Caco-2 (cell line): ENCODE measurements at regions not wholly inside any gene's neighbourhood (a gene's known extent, or its start where the extent isn't known, plus 50 kb on each side); places are given as distances from the start of the nearest gene placed in this dataset.

Experiments
- BruUV-seq: library from RNA; stranded (reverse); fragments of 400-500 nt; replicated peaks from 2 replicates; lab custom pipeline; 2021; lab: Mats Ljungman, UMichigan
- CTCF ChIA-PET: fragments of 300-600 bp; sonication (Branson Sonifier 250); formaldehyde crosslinking; loops from one replicate; lab custom pipeline; 2022; ENCODE audit warnings: antibody characterized with exemption; lab: Charles Lee
- POLR2A ChIA-PET: fragments of 300-600 bp; sonication (Branson Sonifier 250); formaldehyde crosslinking; loops from one replicate; lab custom pipeline; 2022; ENCODE audit warnings: antibody characterized with exemption; lab: Charles Lee
- DNase-seq, 2 experiments: peaks; one replicate each; pipeline versions ENCODE4 v3.0.0 to v3.0.0-alpha.2; 2020 to 2022
- H3K27me3 ChIP-seq: replicated peaks from 2 replicates; pipeline ENCODE4 v1.6.0; 2011; ENCODE audit warnings: low read length; ENCODE audit not compliant: control insufficient read depth, insufficient read depth
- H3K36me3 ChIP-seq: 2 replicates; pipeline ENCODE4 v1.5.1; 2011; ENCODE audit warnings: low read length; ENCODE audit not compliant: control insufficient read depth, insufficient read depth
- H3K4me1 ChIP-seq: fragments of 250-450 bp; sonication (Bioruptor Pico); 2 replicates; pipeline ENCODE4 v1.5.1; 2020; ENCODE audit warnings: mild to moderate bottlenecking
- H3K4me3 ChIP-seq: 2 replicates; pipeline ENCODE4 v1.5.1; 2011; ENCODE audit warnings: low read depth, mild to moderate bottlenecking, control low read depth, low read length
- H3K9me3 ChIP-seq: fragments of 250-450 bp; sonication (Bioruptor Pico); 2 replicates; pipeline ENCODE4 v1.5.1; 2020; ENCODE audit warnings: mild to moderate bottlenecking, moderate library complexity
- H3K27ac Mint-ChIP-seq: one replicate; pipeline ENCODE4 v1.8.0; 2022; ENCODE audit warnings: mixed read lengths; ENCODE audit not compliant: unreplicated experiment
- H3K27me3 Mint-ChIP-seq: one replicate; pipeline ENCODE4 v1.8.0; 2022; ENCODE audit warnings: mixed read lengths; ENCODE audit not compliant: insufficient read depth, unreplicated experiment
- H3K36me3 Mint-ChIP-seq: one replicate; pipeline ENCODE4 v1.8.0; 2022; ENCODE audit warnings: mild to moderate bottlenecking, mixed read lengths; ENCODE audit not compliant: insufficient read depth, unreplicated experiment
- H3K4me1 Mint-ChIP-seq: one replicate; pipeline ENCODE4 v1.8.0; 2022; ENCODE audit warnings: low read depth, mixed read lengths; ENCODE audit not compliant: unreplicated experiment
- H3K4me3 Mint-ChIP-seq: one replicate; pipeline ENCODE4 v1.8.0; 2022; ENCODE audit warnings: mild to moderate bottlenecking, moderate library complexity, mixed read lengths; ENCODE audit not compliant: unreplicated experiment
- H3K9me3 Mint-ChIP-seq: one replicate; pipeline ENCODE4 v1.8.0; 2022; ENCODE audit warnings: mixed read lengths; ENCODE audit not compliant: unreplicated experiment
- intact Hi-C: fragments of 100-400 bp; cut with micrococcal nuclease; formaldehyde crosslinking; loops from one replicate; pipeline ENCODE4 v1.10.0; 2022; ENCODE audit not compliant: unreplicated experiment
- TF ChIP-seq, protein P1 (sequence below), 2 experiments: fragments of 200-600 bp in 1 of 2; IDR thresholded peaks; 1 replicate in 1 of 2; 2 replicates in 1 of 2; pipeline versions ENCODE4 v1.5.1 to v1.8.0; 2011 to 2022; ENCODE audit warnings: antibody characterized with exemption in 1 of 2, control low read depth in 1 of 2, inconsistent platforms in 1 of 2, low read depth in 1 of 2, low read length in 1 of 2, mild to moderate bottlenecking in 1 of 2, moderate library complexity in 1 of 2; ENCODE audit not compliant: insufficient read depth in 1 of 2, severe bottlenecking in 1 of 2, unreplicated experiment in 1 of 2

DNA sequence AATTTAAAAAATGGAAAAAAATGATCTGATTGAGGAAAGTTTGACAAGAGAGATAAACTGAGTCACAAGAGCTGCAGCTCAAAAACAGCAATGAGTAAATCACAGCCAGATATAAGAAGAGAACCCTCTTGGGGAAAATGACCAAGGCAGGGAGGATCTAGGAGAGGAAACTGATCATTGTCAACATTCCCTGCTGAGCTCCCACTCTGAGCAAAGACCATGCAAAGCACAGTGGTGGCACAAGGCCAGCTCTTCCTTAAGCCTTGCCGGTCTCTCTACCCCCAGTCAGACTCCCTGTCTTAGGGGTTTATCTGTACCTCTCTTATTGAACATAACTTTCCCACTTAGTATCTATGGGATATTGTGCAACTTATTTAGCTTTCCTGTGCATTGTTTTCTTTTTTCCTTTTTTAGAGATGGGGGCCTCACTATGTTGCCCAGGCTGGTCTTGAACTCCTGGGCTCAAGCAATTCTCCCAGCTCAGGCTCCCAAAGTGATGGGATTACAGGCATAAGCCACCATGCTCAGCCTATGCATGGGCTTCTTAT, 54.0 kb upstream of the PPP1CB start:
- peaks cover 4% of the 10 kb centered on the region for H3K4me1 ChIP-seq
- POLR2A ChIA-PET = no interaction called here
- no peaks in the 10 kb centered on the region for H3K9me3 Mint-ChIP-seq
- no peaks in the 10 kb centered on the region for H3K36me3 ChIP-seq
- intact Hi-C loops = no loop called here
- H3K27me3 Mint-ChIP-seq = no peaks in the 10 kb centered on the region
- H3K4me3 ChIP-seq = no peak overlapping the region
- H3K36me3 Mint-ChIP-seq = no peaks in the 10 kb centered on the region
- no peaks in the 10 kb centered on the region for H3K27me3 ChIP-seq
- TF ChIP-seq, protein P1, sequence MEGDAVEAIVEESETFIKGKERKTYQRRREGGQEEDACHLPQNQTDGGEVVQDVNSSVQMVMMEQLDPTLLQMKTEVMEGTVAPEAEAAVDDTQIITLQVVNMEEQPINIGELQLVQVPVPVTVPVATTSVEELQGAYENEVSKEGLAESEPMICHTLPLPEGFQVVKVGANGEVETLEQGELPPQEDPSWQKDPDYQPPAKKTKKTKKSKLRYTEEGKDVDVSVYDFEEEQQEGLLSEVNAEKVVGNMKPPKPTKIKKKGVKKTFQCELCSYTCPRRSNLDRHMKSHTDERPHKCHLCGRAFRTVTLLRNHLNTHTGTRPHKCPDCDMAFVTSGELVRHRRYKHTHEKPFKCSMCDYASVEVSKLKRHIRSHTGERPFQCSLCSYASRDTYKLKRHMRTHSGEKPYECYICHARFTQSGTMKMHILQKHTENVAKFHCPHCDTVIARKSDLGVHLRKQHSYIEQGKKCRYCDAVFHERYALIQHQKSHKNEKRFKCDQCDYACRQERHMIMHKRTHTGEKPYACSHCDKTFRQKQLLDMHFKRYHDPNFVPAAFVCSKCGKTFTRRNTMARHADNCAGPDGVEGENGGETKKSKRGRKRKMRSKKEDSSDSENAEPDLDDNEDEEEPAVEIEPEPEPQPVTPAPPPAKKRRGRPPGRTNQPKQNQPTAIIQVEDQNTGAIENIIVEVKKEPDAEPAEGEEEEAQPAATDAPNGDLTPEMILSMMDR (IDR thresholded peaks at IDR 0.05; ENCODE audit: insufficient read depth in 1 of 2, low read depth in 1 of 2, low read length in 1 of 2, severe bottlenecking in 1 of 2, unreplicated experiment in 1 of 2) = no peak
- peaks cover 10% of the 10 kb centered on the region for H3K4me1 Mint-ChIP-seq
- CTCF ChIA-PET = interaction anchor here (1.5 kb wide), 1 partner anchor 103 kb away, joined by 3 read pairs; no protein-coding TSS in a partner anchor
- no peak overlapping the region for H3K27ac Mint-ChIP-seq
- BruUV-seq = no TSS peak
- DNase-seq = no peak
- no peak overlapping the region for H3K4me3 Mint-ChIP-seq
- H3K9me3 ChIP-seq = no peaks in the 10 kb centered on the region

DNA sequence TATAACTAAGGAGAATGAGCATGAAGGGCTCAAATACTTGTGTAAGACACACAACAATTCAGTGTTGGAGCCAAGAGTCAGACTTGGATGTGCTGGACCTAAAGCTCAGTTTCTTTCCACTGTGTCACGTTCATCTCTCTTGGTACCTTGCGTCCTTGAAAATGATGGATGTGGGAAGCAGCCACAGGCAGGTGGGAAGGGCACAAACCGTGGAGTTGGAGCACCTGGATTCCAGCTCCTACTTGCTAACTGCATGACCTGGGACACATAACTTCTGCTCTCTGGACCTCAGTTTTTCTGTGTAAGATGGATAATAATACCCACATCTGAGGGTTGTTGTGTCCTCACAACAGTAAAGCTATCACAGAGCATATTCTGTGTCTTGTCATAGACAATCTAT, 53.1 kb upstream of the PPP1CB start:
- H3K4me3 ChIP-seq = no peak overlapping the region
- H3K4me1 ChIP-seq = no peaks in the 10 kb centered on the region
- H3K27me3 ChIP-seq = no peaks in the 10 kb centered on the region
- DNase-seq = no peak
- BruUV-seq = no TSS peak
- Mint-ChIP-seq H3K4me3 (no peak overlapping the region), H3K9me3 (no peaks in the 10 kb centered on the region), H3K27ac (no peak overlapping the region), H3K36me3 (no peaks in the 10 kb centered on the region), H3K27me3 (no peaks in the 10 kb centered on the region), H3K4me1 (peaks cover 7% of the 10 kb centered on the region)
- H3K9me3 ChIP-seq = no peaks in the 10 kb centered on the region
- CTCF ChIA-PET = interaction anchor here (1.5 kb wide), 1 partner anchor 104 kb away, joined by 3 read pairs; no protein-coding TSS in a partner anchor
- POLR2A ChIA-PET = no interaction called here
- TF ChIP-seq, protein P1 (IDR thresholded peaks at IDR 0.05; ENCODE audit: insufficient read depth in 1 of 2, low read depth in 1 of 2, low read length in 1 of 2, severe bottlenecking in 1 of 2, unreplicated experiment in 1 of 2) = no peak
- intact Hi-C loops = no loop called here
- H3K36me3 ChIP-seq = no peaks in the 10 kb centered on the region
